HG03575 (cell line): ENCODE measurements at regions not wholly inside any gene's neighbourhood (a gene's known extent, or its start where the extent isn't known, plus 50 kb on each side); places are given as distances from the start of the nearest gene placed in this dataset.
A peak's percentile ranks its signal among the peaks of the same experiment; 100 is the strongest.

ENCODE experiments used
- ATAC-seq: cut with Tn5 transposase; IDR thresholded peaks from one replicate; pipeline ENCODE4 v1.9.1; 2021; ENCODE audit not compliant: unreplicated experiment, insufficient number of reproducible peaks, low FRiP score; ENCODE audit errors: extremely low read depth

DNA sequence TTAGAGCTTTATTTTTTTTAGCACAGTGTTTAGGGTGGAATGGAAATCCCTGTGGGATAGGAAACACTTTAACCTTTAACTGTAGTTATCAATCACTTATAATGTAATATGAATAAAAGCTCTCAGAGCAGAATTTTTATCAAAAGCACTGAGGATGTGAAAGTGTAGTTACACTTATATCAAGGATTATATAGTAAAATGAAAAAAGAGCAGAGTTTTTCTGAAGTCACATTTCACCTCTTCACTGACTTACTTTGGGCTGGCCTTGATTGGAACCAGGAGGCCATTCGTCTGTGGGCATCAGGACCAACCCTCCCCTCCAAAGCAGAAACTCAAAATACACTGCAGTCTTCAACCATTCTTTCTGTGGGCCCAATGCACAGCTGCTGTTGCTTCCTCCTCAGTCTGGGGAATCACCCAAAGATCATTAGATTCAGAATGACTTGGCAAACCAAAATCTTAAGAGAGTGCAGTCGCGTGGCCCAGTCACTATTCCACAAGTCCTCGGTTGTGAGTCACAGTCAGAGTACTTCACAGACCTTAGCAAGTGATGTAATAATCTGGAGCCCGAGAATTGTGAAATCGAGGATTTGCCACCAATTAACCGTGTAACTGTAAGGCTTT, 132.6 kb upstream of the COL8A1 start:
- peak; percentile 98 for ATAC-seq

GRCh38 chr3:99505200-99505599, 133.2 kb upstream of the COL8A1 start:
- no peak for ATAC-seq

- no peak for ATAC-seq
These were observed 134.1 kb upstream of the COL8A1 start for GRCh38 chr3:99504258-99504657.

DNA sequence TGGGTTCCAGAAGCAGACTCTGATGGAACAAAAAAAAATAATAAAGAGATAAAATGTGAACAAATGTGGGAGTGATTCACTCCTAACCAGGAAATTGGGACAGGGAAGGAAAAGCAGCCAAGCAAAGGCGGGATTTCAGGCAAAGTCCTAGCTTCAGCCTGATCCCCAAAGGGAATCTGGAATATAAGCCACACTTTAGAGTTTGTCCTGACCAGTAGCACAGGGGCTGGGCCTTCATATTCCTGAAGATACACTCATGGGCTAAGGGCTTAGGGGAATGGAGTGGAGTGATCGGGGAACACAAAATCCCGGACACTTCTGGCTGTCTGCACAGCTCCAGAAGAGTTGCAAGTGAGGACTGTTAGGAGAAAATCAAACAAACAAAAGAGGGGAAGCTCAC, 135.0 kb upstream of the COL8A1 start:
- no peak for ATAC-seq

GRCh38 chr3:99502871-99503270, 135.5 kb upstream of the COL8A1 start:
- ATAC-seq: no peak

DNA sequence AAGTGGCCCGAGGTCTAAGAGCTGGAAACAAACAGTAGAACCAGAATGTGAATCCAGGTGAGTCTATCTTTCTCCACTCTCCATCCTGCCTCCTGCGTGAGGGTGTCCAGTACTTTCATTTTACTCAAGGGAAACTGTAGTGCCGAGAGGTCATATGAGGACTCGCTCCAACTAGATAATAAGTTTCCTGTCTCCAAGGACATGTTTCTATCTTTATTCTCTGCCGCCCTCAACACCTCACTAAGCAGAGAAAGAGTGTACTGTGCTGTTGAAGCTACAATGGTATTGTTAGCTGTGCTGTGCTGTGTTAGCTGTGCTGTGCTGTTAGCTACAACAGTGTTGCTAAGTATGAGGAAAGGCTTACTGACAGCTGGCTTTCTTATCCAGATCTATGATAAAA, 137.9 kb upstream of the COL8A1 start:
- no peak for ATAC-seq

GRCh38 chr3:99499235-99500158, 138.9 kb upstream of the COL8A1 start:
- ATAC-seq: no peak

DNA sequence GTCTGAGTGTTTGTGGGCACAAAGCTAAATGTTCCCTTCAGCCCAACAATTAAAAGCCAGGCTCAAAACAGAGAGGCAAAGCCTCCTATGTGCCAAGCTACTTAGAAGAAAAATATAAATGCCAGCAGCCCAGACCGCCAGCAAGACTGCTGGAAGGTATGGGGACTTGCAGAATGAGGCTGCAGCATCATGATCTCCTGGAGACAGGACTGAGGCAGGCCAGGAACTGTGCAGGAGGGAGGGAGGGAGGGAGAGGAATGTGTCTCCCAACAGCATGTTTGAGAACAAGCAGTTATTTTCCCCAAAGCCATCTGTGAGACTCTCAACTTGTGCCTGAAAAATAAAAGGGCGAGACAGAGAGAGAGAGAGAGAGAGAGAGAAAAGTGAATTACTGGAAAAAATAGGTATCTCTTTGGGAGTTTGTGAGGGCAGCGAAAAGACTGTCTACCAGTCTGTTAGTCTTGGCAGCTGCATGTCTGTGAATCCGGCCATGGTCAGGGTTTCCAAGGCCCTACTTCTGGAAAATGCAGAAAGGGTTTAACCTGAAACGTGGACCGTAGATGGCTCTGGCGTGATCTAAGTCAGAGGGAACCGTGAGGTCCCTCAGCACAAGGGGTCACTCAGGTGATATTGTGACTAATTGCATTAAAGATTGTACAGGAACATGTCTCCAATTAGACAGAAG, 139.7 kb upstream of the COL8A1 start:
- ATAC-seq: no peak

- no peak for ATAC-seq
These were observed 150.5 kb upstream of the COL8A1 start for GRCh38 chr3:99487894-99488293.

DNA sequence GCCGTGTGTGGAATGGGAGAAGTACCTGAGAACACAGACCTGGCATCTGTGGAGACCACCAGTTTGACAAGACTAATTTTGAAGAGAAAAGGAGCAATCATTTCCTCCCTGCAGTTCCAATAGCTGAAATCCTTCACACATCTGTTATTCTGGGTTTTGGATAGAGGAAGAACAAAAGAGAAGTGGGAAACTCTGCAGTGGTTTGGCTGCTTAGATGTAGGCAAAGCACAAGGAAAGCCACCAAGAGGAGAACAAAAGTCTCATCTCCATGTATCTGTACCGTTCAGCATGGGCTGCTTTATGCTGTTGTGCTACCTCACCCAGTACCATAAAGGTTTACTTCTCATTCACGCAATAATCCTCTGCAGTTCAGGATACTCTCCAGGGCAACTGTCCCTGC, 153.1 kb upstream of the COL8A1 start:
- ATAC-seq: no peak

DNA sequence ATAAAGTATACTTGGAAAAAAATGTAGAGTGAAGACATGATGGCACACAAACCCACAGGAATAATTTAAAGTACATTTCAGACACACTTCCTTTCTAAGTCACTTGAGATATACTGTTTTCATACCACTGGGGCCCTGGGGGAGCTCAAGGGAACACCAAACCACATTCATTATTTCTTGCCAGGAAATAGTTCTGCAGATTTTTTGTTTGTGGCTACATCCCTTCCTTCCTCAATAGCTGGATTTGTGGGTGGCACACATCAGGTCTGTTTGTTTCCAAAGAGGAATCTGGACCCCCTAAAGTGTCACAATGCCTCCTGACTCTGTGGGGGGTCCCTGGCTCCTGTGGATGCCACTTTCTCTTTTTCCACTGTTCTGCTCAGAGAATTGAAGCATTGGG, 153.5 kb upstream of the COL8A1 start:
- no peak for ATAC-seq

- no peak for ATAC-seq
These were observed 154.6 kb upstream of the COL8A1 start for GRCh38 chr3:99483841-99484240.

DNA sequence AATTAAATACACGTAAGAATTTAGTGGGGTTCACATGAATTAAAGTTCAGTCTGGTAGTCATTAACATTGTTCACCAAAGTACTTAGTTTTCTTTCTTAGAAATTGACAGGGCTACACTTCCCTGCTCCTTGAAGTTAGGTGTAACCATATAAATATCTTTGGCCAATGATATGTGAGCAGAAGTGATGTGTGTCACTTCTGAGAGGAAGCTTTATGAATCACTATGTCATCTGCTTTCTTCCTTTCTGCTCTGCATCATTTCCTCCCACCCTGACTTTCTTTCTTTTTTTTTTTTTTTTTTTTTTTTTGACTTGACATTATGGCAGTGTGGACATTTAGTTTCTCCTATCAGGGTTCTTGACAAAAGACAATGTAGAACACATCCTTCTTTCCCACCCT, 156.2 kb upstream of the COL8A1 start:
- ATAC-seq: no peak

GRCh38 chr3:99481561-99481960, 156.8 kb upstream of the COL8A1 start:
- ATAC-seq: no peak

- no peak for ATAC-seq
These were observed 158.6 kb upstream of the COL8A1 start for GRCh38 chr3:99479768-99480167.

- ATAC-seq: no peak
These were observed 160.7 kb upstream of the COL8A1 start for GRCh38 chr3:99477650-99478049.

GRCh38 chr3:99475229-99475628, 163.2 kb upstream of the COL8A1 start:
- no peak for ATAC-seq

DNA sequence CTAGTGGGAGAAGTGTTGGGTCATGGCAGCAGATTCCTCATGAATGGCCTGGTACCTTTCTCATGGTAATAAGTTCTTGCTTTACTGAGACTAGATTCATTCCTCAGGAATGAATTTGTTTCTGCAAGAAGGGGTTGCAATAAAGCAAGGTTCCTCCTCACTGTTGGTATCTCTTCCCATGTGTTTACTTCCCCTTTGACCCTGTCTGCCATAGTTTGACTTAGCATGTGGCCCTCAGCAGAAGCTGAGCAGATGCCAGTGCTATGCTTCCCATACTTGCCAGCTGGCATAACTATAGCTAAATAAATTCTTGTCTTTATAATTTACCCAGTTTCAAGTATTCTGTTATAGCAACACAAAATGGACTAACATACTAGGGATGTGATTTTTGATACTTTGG, 163.6 kb upstream of the COL8A1 start:
- no peak for ATAC-seq

DNA sequence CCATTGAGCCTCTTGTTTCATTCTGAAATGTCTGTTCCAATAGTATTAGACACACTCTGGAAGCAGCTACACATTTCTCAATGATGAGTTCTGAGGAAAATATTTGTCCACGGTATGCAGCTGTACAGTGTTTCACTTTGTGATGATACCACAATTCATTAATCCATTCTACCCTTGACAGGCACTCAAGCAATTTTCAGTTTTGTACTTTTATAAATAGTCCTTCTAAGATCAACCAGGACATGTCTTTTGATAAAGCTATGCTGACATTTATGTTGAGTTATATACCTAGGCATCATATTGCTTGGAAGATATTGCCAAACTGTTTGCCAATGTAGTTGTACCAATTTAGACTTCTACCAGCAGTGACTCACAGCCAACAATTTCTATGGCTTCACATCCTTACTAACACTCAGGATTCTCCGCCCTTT, 165.1 kb upstream of the COL8A1 start:
- ATAC-seq: no peak

DNA sequence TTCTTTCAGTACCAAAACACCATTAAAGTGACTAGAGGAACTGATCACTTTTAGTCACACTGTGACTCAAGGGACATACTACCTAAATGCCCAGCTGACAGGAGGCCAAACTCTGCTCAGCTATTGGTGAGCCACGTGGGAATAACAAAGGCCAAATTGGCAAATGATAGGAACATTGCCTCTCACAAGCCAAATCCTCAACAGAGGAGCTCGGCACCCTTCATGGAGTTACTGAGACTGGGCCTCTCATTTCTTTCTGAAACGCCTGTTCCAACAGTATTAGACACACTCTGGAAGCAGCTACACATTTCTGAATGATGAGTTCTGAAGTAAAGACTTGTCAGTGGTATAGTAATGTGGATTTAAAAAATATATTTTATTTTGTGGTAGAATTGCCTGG, 166.0 kb upstream of the COL8A1 start:
- ATAC-seq: no peak
